ENCODE measurements at regions not wholly inside any gene's neighbourhood (a gene's known extent, or its start where the extent isn't known, plus 50 kb on each side); places are given as distances from the start of the nearest gene placed in this dataset.

DNA sequence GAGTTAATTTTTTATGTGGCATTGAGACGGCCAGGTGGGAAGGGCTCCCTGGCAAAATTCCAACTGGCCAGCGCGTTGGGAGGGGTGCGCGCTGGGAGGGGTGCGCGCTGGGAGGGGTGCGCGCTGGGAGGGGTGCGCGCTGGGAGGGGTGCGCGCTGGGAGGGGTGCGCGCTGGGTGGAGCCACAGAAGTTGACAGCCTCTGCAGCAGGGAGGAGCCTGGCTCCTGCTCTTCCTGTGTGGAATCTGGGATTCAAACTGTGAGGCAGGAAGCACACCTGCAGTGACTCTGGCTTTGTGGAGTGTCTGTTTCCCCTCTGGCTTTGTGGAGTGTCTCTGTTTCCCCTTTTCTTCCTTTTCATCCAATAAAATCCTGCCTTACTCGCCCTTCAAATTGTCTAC, 147.9 kb upstream of the CBLN2 start:
- Histone ChIP-seq H3K27ac (ENCODE audit: insufficient read depth, low read length) (no peak overlapping the region), H3K4me1 (ENCODE audit: control insufficient read depth, extremely low read depth, insufficient read depth, low read length) (no peaks in the 10 kb centered on the region), H3K4me3 (replicated peaks in 1 of 4; ENCODE audit: control extremely low read depth in 1 of 4, insufficient read depth in 1 of 4, low read depth in 3 of 4, low read length in 4 of 4) (no peak overlapping the region), H3K79me2 (ENCODE audit: control insufficient read depth, insufficient read depth, low read length) (no peaks in the 10 kb centered on the region), H2AFZ (ENCODE audit: low read length) (no peak overlapping the region), H3K9me3 (ENCODE audit: control insufficient read depth, insufficient read depth, low read depth, low read length) (no peaks in the 10 kb centered on the region), H4K20me1 (ENCODE audit: control insufficient read depth, extremely low read depth, insufficient read depth, low read length) (no peaks in the 10 kb centered on the region), H3K36me3 (ENCODE audit: control insufficient read depth, insufficient read depth, low read length) (no peaks in the 10 kb centered on the region), H3K27me3 (ENCODE audit: control insufficient read depth, insufficient read depth, low read length) (no peaks in the 10 kb centered on the region), H3K4me2 (ENCODE audit: extremely low read depth, insufficient read depth, low read length) (no peak overlapping the region), H3K9ac (ENCODE audit: insufficient read depth, low read length) (no peak overlapping the region)
- TF ChIP-seq, protein P1, sequence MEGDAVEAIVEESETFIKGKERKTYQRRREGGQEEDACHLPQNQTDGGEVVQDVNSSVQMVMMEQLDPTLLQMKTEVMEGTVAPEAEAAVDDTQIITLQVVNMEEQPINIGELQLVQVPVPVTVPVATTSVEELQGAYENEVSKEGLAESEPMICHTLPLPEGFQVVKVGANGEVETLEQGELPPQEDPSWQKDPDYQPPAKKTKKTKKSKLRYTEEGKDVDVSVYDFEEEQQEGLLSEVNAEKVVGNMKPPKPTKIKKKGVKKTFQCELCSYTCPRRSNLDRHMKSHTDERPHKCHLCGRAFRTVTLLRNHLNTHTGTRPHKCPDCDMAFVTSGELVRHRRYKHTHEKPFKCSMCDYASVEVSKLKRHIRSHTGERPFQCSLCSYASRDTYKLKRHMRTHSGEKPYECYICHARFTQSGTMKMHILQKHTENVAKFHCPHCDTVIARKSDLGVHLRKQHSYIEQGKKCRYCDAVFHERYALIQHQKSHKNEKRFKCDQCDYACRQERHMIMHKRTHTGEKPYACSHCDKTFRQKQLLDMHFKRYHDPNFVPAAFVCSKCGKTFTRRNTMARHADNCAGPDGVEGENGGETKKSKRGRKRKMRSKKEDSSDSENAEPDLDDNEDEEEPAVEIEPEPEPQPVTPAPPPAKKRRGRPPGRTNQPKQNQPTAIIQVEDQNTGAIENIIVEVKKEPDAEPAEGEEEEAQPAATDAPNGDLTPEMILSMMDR (conservative IDR thresholded peaks at IDR 0.05 in 1 of 2, IDR thresholded peaks at IDR 0.05 in 1 of 2; ENCODE audit: low read depth in 1 of 2, low read length in 2 of 2) = no peak
- TF ChIP-seq EZH2 (IDR thresholded peaks at IDR 0.05; ENCODE audit: low read length, missing control alignments) = no peak
- DNase-seq (ENCODE audit: low read depth in 2 of 2) = no peak

DNA sequence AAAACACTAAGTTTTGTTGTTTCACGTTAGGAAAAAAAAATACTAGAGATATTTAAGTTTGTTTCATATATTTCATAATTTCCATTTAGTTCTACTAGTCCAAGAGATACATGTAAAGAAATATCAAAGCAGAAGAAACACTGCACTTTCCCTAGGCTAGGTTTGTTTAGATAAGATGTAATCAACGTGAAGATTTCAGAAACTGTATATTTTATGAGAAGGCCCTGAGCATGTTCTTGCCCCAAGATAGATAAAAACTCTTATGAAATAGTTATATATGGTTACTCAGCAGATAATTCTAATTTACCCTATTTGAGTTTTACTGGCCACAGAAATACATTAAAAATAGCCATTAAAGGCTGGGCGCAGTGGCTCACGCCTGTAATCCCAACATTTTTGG, 143.6 kb upstream of the CBLN2 start:
- H3K4me1 ChIP-seq (ENCODE audit: control insufficient read depth, extremely low read depth, insufficient read depth, low read length) = no peaks in the 10 kb centered on the region
- no peaks in the 10 kb centered on the region for H4K20me1 ChIP-seq (ENCODE audit: control insufficient read depth, extremely low read depth, insufficient read depth, low read length)
- no peak overlapping the region for H3K27ac ChIP-seq (ENCODE audit: insufficient read depth, low read length)
- no peaks in the 10 kb centered on the region for H3K79me2 ChIP-seq (ENCODE audit: control insufficient read depth, insufficient read depth, low read length)
- no peak for DNase-seq (ENCODE audit: low read depth in 2 of 2)
- no peaks in the 10 kb centered on the region for H3K36me3 ChIP-seq (ENCODE audit: control insufficient read depth, insufficient read depth, low read length)
- no peak overlapping the region for H2AFZ ChIP-seq (ENCODE audit: low read length)
- H3K27me3 ChIP-seq (ENCODE audit: control insufficient read depth, insufficient read depth, low read length) = no peaks in the 10 kb centered on the region
- no peak overlapping the region for H3K4me3 ChIP-seq (replicated peaks in 1 of 4; ENCODE audit: control extremely low read depth in 1 of 4, insufficient read depth in 1 of 4, low read depth in 3 of 4, low read length in 4 of 4)
- TF ChIP-seq EZH2 (IDR thresholded peaks at IDR 0.05; ENCODE audit: low read length, missing control alignments) = no peak
- TF ChIP-seq, protein P1 (conservative IDR thresholded peaks at IDR 0.05 in 1 of 2, IDR thresholded peaks at IDR 0.05 in 1 of 2; ENCODE audit: low read depth in 1 of 2, low read length in 2 of 2) = no peak
- H3K4me2 ChIP-seq (ENCODE audit: extremely low read depth, insufficient read depth, low read length) = no peak overlapping the region
- no peak overlapping the region for H3K9ac ChIP-seq (ENCODE audit: insufficient read depth, low read length)
- H3K9me3 ChIP-seq (ENCODE audit: control insufficient read depth, insufficient read depth, low read depth, low read length) = no peaks in the 10 kb centered on the region

DNA sequence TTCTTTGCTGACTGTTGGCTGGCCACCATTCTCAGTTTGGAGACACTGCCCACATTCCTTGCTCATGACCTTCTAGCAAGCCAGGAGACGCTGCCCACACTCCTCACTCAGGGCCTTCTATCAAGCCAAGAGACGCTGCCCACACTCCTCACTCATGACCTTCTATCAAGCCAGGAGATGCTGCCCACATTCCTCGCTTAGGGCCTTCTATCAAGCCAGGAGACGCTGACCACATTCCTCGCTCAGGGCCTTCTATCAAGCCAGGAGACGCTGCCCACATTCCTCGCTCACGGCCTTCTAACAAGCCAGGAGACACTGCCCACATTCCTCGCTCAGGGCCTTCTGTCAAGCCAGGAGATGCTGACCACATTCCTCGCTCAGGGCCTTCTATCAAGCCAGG, 131.3 kb upstream of the CBLN2 start:
- Histone ChIP-seq H3K9ac (ENCODE audit: insufficient read depth, low read length) (no peak overlapping the region), H3K27me3 (ENCODE audit: control insufficient read depth, insufficient read depth, low read length) (no peaks in the 10 kb centered on the region), H3K79me2 (ENCODE audit: control insufficient read depth, insufficient read depth, low read length) (no peaks in the 10 kb centered on the region), H3K9me3 (ENCODE audit: control insufficient read depth, insufficient read depth, low read depth, low read length) (no peaks in the 10 kb centered on the region), H3K4me2 (ENCODE audit: extremely low read depth, insufficient read depth, low read length) (no peak overlapping the region), H3K36me3 (ENCODE audit: control insufficient read depth, insufficient read depth, low read length) (no peaks in the 10 kb centered on the region), H3K27ac (ENCODE audit: insufficient read depth, low read length) (no peak overlapping the region), H4K20me1 (ENCODE audit: control insufficient read depth, extremely low read depth, insufficient read depth, low read length) (no peaks in the 10 kb centered on the region), H3K4me3 (replicated peaks in 1 of 4; ENCODE audit: control extremely low read depth in 1 of 4, insufficient read depth in 1 of 4, low read depth in 3 of 4, low read length in 4 of 4) (no peak overlapping the region), H3K4me1 (ENCODE audit: control insufficient read depth, extremely low read depth, insufficient read depth, low read length) (no peaks in the 10 kb centered on the region), H2AFZ (ENCODE audit: low read length) (no peak overlapping the region)
- peak in 1 of 2 donors; percentile 57 for DNase-seq (ENCODE audit: low read depth in 2 of 2)
- TF ChIP-seq EZH2 (IDR thresholded peaks at IDR 0.05; ENCODE audit: low read length, missing control alignments) = no peak
- TF ChIP-seq, protein P1 (conservative IDR thresholded peaks at IDR 0.05 in 1 of 2, IDR thresholded peaks at IDR 0.05 in 1 of 2; ENCODE audit: low read depth in 1 of 2, low read length in 2 of 2) = no peak

All from fibroblast of lung (primary cell).